H1 (cell line): ENCODE measurements at regions not wholly inside any gene's neighbourhood (a gene's known extent, or its start where the extent isn't known, plus 50 kb on each side); places are given as distances from the start of the nearest gene placed in this dataset.

Experiments
- CTCF ChIA-PET: fragments of 300-600 bp; sonication (Branson Sonifier 250); formaldehyde crosslinking; loops from one replicate; lab custom pipeline; 2021; ENCODE audit not compliant: partially characterized antibody; lab: Charles Lee
- POLR2A ChIA-PET: fragments of 300-600 bp; sonication (Branson Sonifier 250); formaldehyde crosslinking; loops from one replicate; lab custom pipeline; 2021; ENCODE audit warnings: inconsistent platforms; ENCODE audit not compliant: partially characterized antibody; lab: Charles Lee
- DNase-seq, 2 experiments: peaks; one replicate each; pipeline versions ENCODE4 v3.0.0 to v3.0.0-alpha.2; 2010 to 2022; ENCODE audit warnings: low spot score in 2 of 2, low read depth in 1 of 2, mixed read lengths in 1 of 2
- FAIRE-seq: peaks from 2 replicates; lab custom pipeline; 2011; peaks lifted over from hg19 to GRCh38; lab: Jason Lieb, UNC
- H2AFZ ChIP-seq: 2 replicates; pipeline ENCODE4 v1.8.1; 2012; ENCODE audit warnings: low read length, inconsistent platforms
- H2AK5ac ChIP-seq: 2 replicates; pipeline ENCODE4 v1.6.1; 2013; ENCODE audit warnings: low read depth, low read length
- H2BK120ac ChIP-seq: replicated peaks from 2 replicates; pipeline ENCODE3; 2013; ENCODE audit warnings: low read depth, low read length, inconsistent platforms
- H2BK12ac ChIP-seq: 2 replicates; pipeline ENCODE4 v1.6.1; 2013; ENCODE audit warnings: low read depth, low read length
- H2BK15ac ChIP-seq: 2 replicates; pipeline ENCODE4 v1.6.1; 2013; ENCODE audit warnings: low read length
- H2BK20ac ChIP-seq: 2 replicates; pipeline ENCODE4 v1.6.1; 2013; ENCODE audit warnings: low read length
- H2BK5ac ChIP-seq: 2 replicates; pipeline ENCODE4 v1.6.1; 2013; ENCODE audit warnings: low read depth, low read length
- H3K14ac ChIP-seq: 2 replicates; pipeline ENCODE4 v1.6.1; 2013; ENCODE audit warnings: inconsistent platforms; ENCODE audit not compliant: insufficient read length
- H3K18ac ChIP-seq: 2 replicates; pipeline ENCODE4 v1.6.1; 2013; ENCODE audit warnings: low read length; ENCODE audit errors: extremely low read depth
- H3K23ac ChIP-seq: 2 replicates; pipeline ENCODE4 v1.6.1; 2013; ENCODE audit warnings: inconsistent platforms; ENCODE audit not compliant: insufficient read length
- H3K23me2 ChIP-seq: 2 replicates; pipeline ENCODE4 v1.6.1; 2013; ENCODE audit warnings: low read depth, low read length
- H3K27ac ChIP-seq: 2 replicates; pipeline ENCODE4 v1.6.1; 2011; ENCODE audit warnings: low read depth, low read length, inconsistent platforms
- H3K27me3 ChIP-seq, 4 experiments: replicated peaks in 1 of 4; 1 replicate in 1 of 4; 2 replicates in 3 of 4; pipeline versions ENCODE4 v1.6.1 to v1.8.1; 2011 to 2013; ENCODE audit warnings: low read length in 3 of 4, mild to moderate bottlenecking in 3 of 4, inconsistent platforms in 2 of 4, mixed read lengths in 2 of 4, moderate library complexity in 1 of 4; ENCODE audit not compliant: control insufficient read depth in 3 of 4, insufficient read depth in 3 of 4; ENCODE audit errors: extremely low read depth in 1 of 4
- H3K36me3 ChIP-seq, 4 experiments: 2 replicates each; pipeline versions ENCODE4 v1.6.1 to v1.8.1; 2011 to 2013; ENCODE audit warnings: mild to moderate bottlenecking in 4 of 4, low read length in 3 of 4, moderate library complexity in 2 of 4, control low read depth in 1 of 4, inconsistent platforms in 1 of 4; ENCODE audit not compliant: insufficient read depth in 4 of 4, control insufficient read depth in 2 of 4
- H3K4ac ChIP-seq: replicated peaks from 2 replicates; pipeline ENCODE3; 2013; ENCODE audit warnings: low read length, low read depth, mixed read lengths, inconsistent platforms; ENCODE audit not compliant: insufficient read length
- H3K4me1 ChIP-seq, 4 experiments: replicated peaks in 1 of 4; 1 replicate in 1 of 4; 2 replicates in 3 of 4; pipeline versions ENCODE4 v1.6.1 to v1.8.1; 2011 to 2013; ENCODE audit warnings: low read length in 3 of 4, inconsistent platforms in 2 of 4, mixed read lengths in 1 of 4; ENCODE audit not compliant: insufficient read depth in 4 of 4, control insufficient read depth in 3 of 4
- H3K4me2 ChIP-seq, 2 experiments: 2 replicates each; pipeline versions ENCODE4 v1.6.1 to v1.8.1; 2011 to 2013; ENCODE audit warnings: low read depth in 2 of 2, low read length in 2 of 2, control low read depth in 1 of 2, inconsistent platforms in 1 of 2, mild to moderate bottlenecking in 1 of 2; ENCODE audit not compliant: insufficient read depth in 1 of 2
- H3K4me3 ChIP-seq, 4 experiments: fragments of 200-600, 300-600 bp in 1 of 4; sonication (generic), shearing (Covaris generic), sonication (Bioruptor Twin) in 1 of 4; 2 replicates each; pipeline versions ENCODE4 v1.5.1 to v1.8.1; 2011 to 2016; ENCODE audit warnings: low read length in 4 of 4, low read depth in 3 of 4, control low read depth in 2 of 4, inconsistent platforms in 2 of 4, mild to moderate bottlenecking in 2 of 4, mixed read lengths in 1 of 4, moderate library complexity in 1 of 4; ENCODE audit not compliant: insufficient read depth in 2 of 4; ENCODE audit errors: extremely low read depth in 1 of 4
- H3K56ac ChIP-seq: replicated peaks from 2 replicates; pipeline ENCODE3; 2013; ENCODE audit warnings: low read depth, mild to moderate bottlenecking, mixed read lengths, low read length, inconsistent platforms; ENCODE audit not compliant: insufficient read length
- H3K79me1 ChIP-seq: 2 replicates; pipeline ENCODE4 v1.6.1; 2013; ENCODE audit warnings: low read depth, low read length, control low read depth
- H3K79me2 ChIP-seq, 2 experiments: 2 replicates each; pipeline versions ENCODE4 v1.6.1 to v1.8.1; 2012 to 2013; ENCODE audit warnings: low read length in 2 of 2, mild to moderate bottlenecking in 2 of 2, inconsistent platforms in 1 of 2; ENCODE audit not compliant: insufficient read depth in 2 of 2, control insufficient read depth in 1 of 2
- H3K9ac ChIP-seq, 4 experiments: replicated peaks in 1 of 4; 1 replicate in 1 of 4; 2 replicates in 3 of 4; pipeline versions ENCODE4 v1.6.1 to v1.8.1; 2011 to 2013; ENCODE audit warnings: low read depth in 3 of 4, low read length in 3 of 4, control low read depth in 2 of 4, mild to moderate bottlenecking in 2 of 4, moderate library complexity in 2 of 4, inconsistent platforms in 1 of 4; ENCODE audit errors: extremely low read depth in 1 of 4
- H3K9me3 ChIP-seq, 2 experiments: 2 replicates each; pipeline versions ENCODE4 v1.6.1 to v1.8.1; 2012 to 2013; ENCODE audit warnings: mild to moderate bottlenecking in 2 of 2, moderate library complexity in 2 of 2, control low read depth in 1 of 2, inconsistent platforms in 1 of 2, low read depth in 1 of 2, low read length in 1 of 2, mixed read lengths in 1 of 2; ENCODE audit not compliant: insufficient read depth in 2 of 2
- H4K20me1 ChIP-seq, 2 experiments: replicated peaks in 1 of 2; 2 replicates each; pipeline versions ENCODE3 to v1.8.1; 2011 to 2013; ENCODE audit warnings: inconsistent platforms in 2 of 2, low read length in 2 of 2, mild to moderate bottlenecking in 1 of 2; ENCODE audit not compliant: insufficient read depth in 2 of 2, control insufficient read depth in 1 of 2
- H4K5ac ChIP-seq: 2 replicates; pipeline ENCODE4 v1.6.1; 2013; ENCODE audit warnings: low read length, low read depth, mixed read lengths, inconsistent platforms; ENCODE audit not compliant: insufficient read length
- H4K8ac ChIP-seq: 2 replicates; pipeline ENCODE4 v1.8.0; 2013; ENCODE audit warnings: mild to moderate bottlenecking, moderate library complexity, low read length, inconsistent platforms; ENCODE audit not compliant: insufficient read depth; ENCODE audit errors: extremely low read depth
- H4K91ac ChIP-seq: replicated peaks from 2 replicates; pipeline ENCODE3; 2013; ENCODE audit warnings: low read length, mixed read lengths, inconsistent platforms; ENCODE audit not compliant: insufficient read length
- EGR1 ChIP-seq: IDR thresholded peaks from 2 replicates; pipeline ENCODE4 v1.6.1; 2011; ENCODE audit warnings: low read depth, low read length, borderline replicate concordance
- KDM5A ChIP-seq: fragments of 200-600 bp; IDR thresholded peaks from 2 replicates; pipeline ENCODE4 v1.7.1; 2012; ENCODE audit warnings: mild to moderate bottlenecking, low read length, inconsistent platforms, mixed read lengths
- WGBS, 2 experiments: shearing (Covaris generic) in 1 of 2; methylation state at CpG; one replicate each; pipeline versions ENCODE4 v1.1.6 to v1.1.7; 2013 to 2015; ENCODE audit warnings: low lambda C conversion rate in 2 of 2, mixed read lengths in 2 of 2, inconsistent platforms in 1 of 2, low coverage in 1 of 2, missing lambda C conversion rate in 1 of 2; ENCODE audit not compliant: insufficient replicate concordance in 2 of 2, insufficient coverage in 1 of 2, insufficient read length in 1 of 2; ENCODE audit errors: extremely low coverage in 1 of 2, missing lambda C conversion rate in 1 of 2; 5-methylcytosine and 5-hydroxymethylcytosine counted together

DNA sequence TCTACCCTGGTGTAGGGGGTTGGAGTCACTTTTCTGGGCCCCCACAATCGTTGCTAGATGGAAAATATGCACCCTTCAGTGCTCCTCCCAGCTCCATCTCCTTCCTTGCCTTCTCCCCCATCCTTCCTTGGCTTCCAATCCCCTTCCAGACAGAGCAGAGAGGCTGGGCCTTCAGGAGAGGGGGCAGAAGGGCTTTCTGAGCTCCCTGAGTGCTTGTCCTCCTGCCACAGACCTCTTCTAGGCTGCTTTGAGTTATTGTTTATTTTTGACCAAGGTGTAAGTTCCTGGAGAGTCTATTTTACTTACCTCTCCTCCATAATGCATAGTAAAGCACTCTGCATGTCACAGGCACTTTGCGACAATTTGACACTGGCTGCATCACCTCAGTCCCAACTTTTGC is 96.4 kb upstream of the CNKSR3 start:
- no peaks in the 10 kb centered on the region for H3K36me3 ChIP-seq
- no peak overlapping the region for H4K91ac ChIP-seq
- ChIA-PET CTCF (interaction anchor here (1.4 kb wide), 1 partner anchor 11 kb away, joined by 3 read pairs; no protein-coding TSS in a partner anchor), POLR2A (no interaction called here)
- no peak overlapping the region for H3K4me2 ChIP-seq
- no peaks in the 10 kb centered on the region for H4K20me1 ChIP-seq
- H3K27me3 ChIP-seq: no peaks in the 10 kb centered on the region
- H2AFZ ChIP-seq: peak overlapping the region; percentile 51; the same call in 1 of the 2 replicates
- H3K23ac ChIP-seq: no peak overlapping the region
- DNase-seq: no peak
- no peak overlapping the region for H2BK120ac ChIP-seq
- FAIRE-seq: no peak
- H3K23me2 ChIP-seq: no peaks in the 10 kb centered on the region
- no peak overlapping the region for H2BK12ac ChIP-seq
- no peaks in the 10 kb centered on the region for H3K4me1 ChIP-seq
- 70% methylated on average over 2 of the region's 2 CpGs; no CpG with 5 or more reads in 1 of the 2 experiments for WGBS, 2 experiments
- H4K5ac ChIP-seq: no peak overlapping the region
- H3K79me2 ChIP-seq: no peaks in the 10 kb centered on the region
- no peak overlapping the region for H3K9ac ChIP-seq
- H3K27ac ChIP-seq: no peak overlapping the region
- no peak overlapping the region for H3K14ac ChIP-seq
- H3K79me1 ChIP-seq: no peaks in the 10 kb centered on the region
- no peak overlapping the region for H3K56ac ChIP-seq
- H3K18ac ChIP-seq: no peak overlapping the region
- no peak overlapping the region for H2BK20ac ChIP-seq
- no peak overlapping the region for H4K8ac ChIP-seq
- H3K4me3 ChIP-seq: no peak overlapping the region
- H2BK5ac ChIP-seq: no peak overlapping the region
- H2BK15ac ChIP-seq: no peak overlapping the region
- H3K9me3 ChIP-seq: no peaks in the 10 kb centered on the region
- H2AK5ac ChIP-seq: no peak overlapping the region
- no peak overlapping the region for H3K4ac ChIP-seq
- TF ChIP-seq EGR1: no peak
- no peak for TF ChIP-seq KDM5A
